ENCODE measurements at regions not wholly inside any gene's neighbourhood (a gene's known extent, or its start where the extent isn't known, plus 50 kb on each side); places are given as distances from the start of the nearest gene placed in this dataset.

DNA sequence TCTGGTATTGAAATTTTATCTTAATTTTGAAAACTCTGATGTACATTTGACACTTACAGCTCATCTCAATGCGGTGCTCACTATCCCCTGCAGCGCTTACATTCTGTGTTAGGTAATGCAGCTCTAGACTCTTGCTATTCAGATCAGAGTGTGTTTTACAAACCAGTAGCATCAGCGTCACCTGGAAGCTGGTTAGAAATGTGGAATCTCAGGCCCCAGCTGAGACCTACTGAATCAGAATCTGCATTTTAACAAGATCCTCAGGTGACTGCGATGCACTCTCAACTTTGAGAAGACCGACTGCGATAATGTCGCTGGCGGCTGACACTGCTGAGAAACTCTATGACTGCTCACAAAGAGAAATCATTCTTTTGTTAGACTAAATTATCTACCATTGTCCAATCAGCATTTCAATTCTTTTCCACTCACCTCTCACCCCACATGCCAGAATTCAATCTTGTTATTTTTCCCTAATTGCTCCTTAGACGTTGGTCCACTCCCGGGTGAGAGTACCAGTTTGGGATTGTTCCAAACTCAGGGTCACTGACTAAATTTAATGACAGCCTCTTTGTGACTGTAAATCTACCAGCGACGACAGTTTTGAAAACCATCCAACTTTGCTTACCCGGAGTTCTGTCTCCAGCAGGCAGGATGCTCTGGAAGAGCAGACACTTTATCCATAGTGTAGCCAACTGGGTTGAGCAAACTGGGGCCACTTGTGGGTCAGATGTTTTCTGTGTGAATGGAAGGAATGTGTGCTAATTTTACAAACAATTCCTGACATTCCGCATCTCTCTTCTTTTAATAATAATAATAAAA is 140.1 kb upstream of the BTBD3 start:
- Histone ChIP-seq H3K4me3 (ENCODE audit: low read length in 3 of 3) (no peak overlapping the region), H3K4me1 (ENCODE audit: control insufficient read depth in 3 of 3, insufficient read depth in 3 of 3, low read length in 3 of 3) (no peaks in the 10 kb centered on the region), H3K36me3 (ENCODE audit: control insufficient read depth in 3 of 3, insufficient read depth in 3 of 3, low read length in 3 of 3) (no peaks in the 10 kb centered on the region), H3K9ac (ENCODE audit: low read depth in 1 of 3, low read length in 3 of 3) (no peak overlapping the region), H3K27ac (ENCODE audit: low read depth, low read length) (no peak overlapping the region), H3K9me3 (ENCODE audit: control insufficient read depth in 3 of 3, low read length in 3 of 3) (no peaks in the 10 kb centered on the region), H3K27me3 (ENCODE audit: control insufficient read depth in 3 of 3, insufficient read depth in 3 of 3, low read length in 3 of 3) (no peaks in the 10 kb centered on the region)

- Histone ChIP-seq H3K9me3 (ENCODE audit: control insufficient read depth in 3 of 3, low read length in 3 of 3) (no peaks in the 10 kb centered on the region), H3K36me3 (ENCODE audit: control insufficient read depth in 3 of 3, insufficient read depth in 3 of 3, low read length in 3 of 3) (no peaks in the 10 kb centered on the region), H3K4me3 (ENCODE audit: low read length in 3 of 3) (no peak overlapping the region), H3K27ac (ENCODE audit: low read depth, low read length) (no peak overlapping the region), H3K9ac (ENCODE audit: low read depth in 1 of 3, low read length in 3 of 3) (no peak overlapping the region), H3K27me3 (ENCODE audit: control insufficient read depth in 3 of 3, insufficient read depth in 3 of 3, low read length in 3 of 3) (no peaks in the 10 kb centered on the region), H3K4me1 (ENCODE audit: control insufficient read depth in 3 of 3, insufficient read depth in 3 of 3, low read length in 3 of 3) (no peaks in the 10 kb centered on the region)
These were observed 139.5 kb upstream of the BTBD3 start for GRCh38 chr20:11778206-11778570.

DNA sequence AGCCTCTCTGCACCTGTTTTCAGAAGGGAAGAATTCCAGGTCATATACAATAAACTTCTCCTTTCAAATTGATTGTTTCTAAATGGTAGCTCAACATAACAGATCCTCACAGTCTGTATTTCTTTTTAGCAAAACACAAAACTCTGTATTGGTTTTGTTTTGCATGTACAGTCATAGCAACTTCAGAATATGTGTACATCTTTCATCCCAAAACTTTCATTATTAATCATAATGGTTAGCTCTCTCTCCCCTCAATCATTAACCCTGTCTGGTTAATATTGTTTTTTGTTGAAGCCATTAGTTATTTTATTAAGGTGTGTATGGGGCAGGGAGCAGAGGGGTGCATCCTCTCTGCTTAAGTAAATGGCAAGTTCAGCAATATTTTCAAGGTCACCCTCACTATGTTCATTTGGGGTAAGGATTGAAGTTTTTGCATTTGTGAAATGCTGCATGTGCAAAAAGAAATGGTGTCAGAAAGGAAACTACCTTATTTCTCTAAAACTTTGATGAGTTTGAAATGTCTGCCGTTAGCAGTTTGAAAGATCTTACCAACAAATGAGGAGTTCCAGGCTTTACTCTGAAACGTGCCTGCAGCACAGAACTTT is 136.8 kb upstream of the BTBD3 start:
- H3K9ac ChIP-seq (ENCODE audit: low read depth in 1 of 3, low read length in 3 of 3), result no peak overlapping the region
- H3K4me1 ChIP-seq (ENCODE audit: control insufficient read depth in 3 of 3, insufficient read depth in 3 of 3, low read length in 3 of 3), result no peaks in the 10 kb centered on the region
- H3K9me3 ChIP-seq (ENCODE audit: control insufficient read depth in 3 of 3, low read length in 3 of 3), result no peaks in the 10 kb centered on the region

GRCh38 chr20:11783102-11783850 is 134.4 kb upstream of the BTBD3 start:
- Histone ChIP-seq H3K27me3 (ENCODE audit: control insufficient read depth in 3 of 3, insufficient read depth in 3 of 3, low read length in 3 of 3) (no peaks in the 10 kb centered on the region), H3K4me3 (ENCODE audit: low read length in 3 of 3) (no peak overlapping the region), H3K4me1 (ENCODE audit: control insufficient read depth in 3 of 3, insufficient read depth in 3 of 3, low read length in 3 of 3) (no peaks in the 10 kb centered on the region), H3K9me3 (ENCODE audit: control insufficient read depth in 3 of 3, low read length in 3 of 3) (no peaks in the 10 kb centered on the region), H3K27ac (ENCODE audit: low read depth, low read length) (no peak overlapping the region), H3K36me3 (ENCODE audit: control insufficient read depth in 3 of 3, insufficient read depth in 3 of 3, low read length in 3 of 3) (no peaks in the 10 kb centered on the region), H3K9ac (ENCODE audit: low read depth in 1 of 3, low read length in 3 of 3) (no peak overlapping the region)

More for the DNA sequence above, 136.8 kb upstream of the BTBD3 start:
- H3K27ac ChIP-seq (ENCODE audit: low read depth, low read length), result no peak overlapping the region
- H3K4me3 ChIP-seq (ENCODE audit: low read length in 3 of 3), result no peak overlapping the region
- H3K27me3 ChIP-seq (ENCODE audit: control insufficient read depth in 3 of 3, insufficient read depth in 3 of 3, low read length in 3 of 3), result no peaks in the 10 kb centered on the region
- H3K36me3 ChIP-seq (ENCODE audit: control insufficient read depth in 3 of 3, insufficient read depth in 3 of 3, low read length in 3 of 3), result no peaks in the 10 kb centered on the region

DNA sequence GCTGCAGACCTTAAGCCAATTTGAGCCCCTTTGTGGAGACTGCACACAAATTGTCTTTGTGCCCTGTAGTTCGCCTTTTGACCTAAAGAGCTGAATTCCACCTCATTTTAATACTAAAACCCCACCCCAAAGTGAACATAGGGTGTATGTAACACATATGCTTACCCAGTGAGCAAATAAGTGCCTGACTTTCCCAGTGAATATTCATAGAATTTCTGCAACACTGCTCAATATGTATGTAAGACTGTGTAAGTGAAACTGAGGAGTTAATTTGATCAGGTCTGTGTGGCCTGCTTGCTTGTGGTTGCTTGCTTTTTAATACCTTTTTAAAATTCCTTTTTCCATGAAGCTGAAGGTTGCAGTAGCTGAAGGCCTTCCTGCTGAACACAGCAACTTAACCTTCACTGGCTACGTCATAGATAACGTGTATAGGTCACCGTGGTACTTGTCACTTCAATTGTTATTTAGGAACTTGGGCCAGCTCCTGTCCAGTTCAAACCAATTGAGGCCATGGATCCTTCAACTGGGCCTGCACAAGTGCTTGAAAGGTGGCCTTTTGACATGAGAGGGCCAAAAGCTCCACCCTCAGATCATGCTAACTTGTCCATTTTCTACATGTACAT is 131.7 kb upstream of the BTBD3 start:
- H3K4me1 ChIP-seq (ENCODE audit: control insufficient read depth in 3 of 3, insufficient read depth in 3 of 3, low read length in 3 of 3), result no peaks in the 10 kb centered on the region
- no peak overlapping the region for H3K27ac ChIP-seq (ENCODE audit: low read depth, low read length)
- no peak overlapping the region for H3K9ac ChIP-seq (ENCODE audit: low read depth in 1 of 3, low read length in 3 of 3)
- H3K4me3 ChIP-seq (ENCODE audit: low read length in 3 of 3), result no peak overlapping the region
- H3K36me3 ChIP-seq (ENCODE audit: control insufficient read depth in 3 of 3, insufficient read depth in 3 of 3, low read length in 3 of 3), result no peaks in the 10 kb centered on the region
- no peaks in the 10 kb centered on the region for H3K27me3 ChIP-seq (ENCODE audit: control insufficient read depth in 3 of 3, insufficient read depth in 3 of 3, low read length in 3 of 3)
- no peaks in the 10 kb centered on the region for H3K9me3 ChIP-seq (ENCODE audit: control insufficient read depth in 3 of 3, low read length in 3 of 3)

GRCh38 chr20:11790046-11790445 is 127.6 kb upstream of the BTBD3 start:
- no peak overlapping the region for H3K9ac ChIP-seq (ENCODE audit: low read depth in 1 of 3, low read length in 3 of 3)
- no peaks in the 10 kb centered on the region for H3K36me3 ChIP-seq (ENCODE audit: control insufficient read depth in 3 of 3, insufficient read depth in 3 of 3, low read length in 3 of 3)
- no peaks in the 10 kb centered on the region for H3K4me1 ChIP-seq (ENCODE audit: control insufficient read depth in 3 of 3, insufficient read depth in 3 of 3, low read length in 3 of 3)
- H3K27me3 ChIP-seq (ENCODE audit: control insufficient read depth in 3 of 3, insufficient read depth in 3 of 3, low read length in 3 of 3), result no peaks in the 10 kb centered on the region
- no peak overlapping the region for H3K4me3 ChIP-seq (ENCODE audit: low read length in 3 of 3)
- no peak overlapping the region for H3K27ac ChIP-seq (ENCODE audit: low read depth, low read length)
- no peaks in the 10 kb centered on the region for H3K9me3 ChIP-seq (ENCODE audit: control insufficient read depth in 3 of 3, low read length in 3 of 3)

GRCh38 chr20:11791316-11791715 is 126.4 kb upstream of the BTBD3 start:
- Histone ChIP-seq H3K27ac (ENCODE audit: low read depth, low read length) (no peak overlapping the region), H3K4me3 (ENCODE audit: low read length in 3 of 3) (no peak overlapping the region), H3K4me1 (ENCODE audit: control insufficient read depth in 3 of 3, insufficient read depth in 3 of 3, low read length in 3 of 3) (no peaks in the 10 kb centered on the region), H3K9ac (ENCODE audit: low read depth in 1 of 3, low read length in 3 of 3) (no peak overlapping the region), H3K27me3 (ENCODE audit: control insufficient read depth in 3 of 3, insufficient read depth in 3 of 3, low read length in 3 of 3) (no peaks in the 10 kb centered on the region), H3K36me3 (ENCODE audit: control insufficient read depth in 3 of 3, insufficient read depth in 3 of 3, low read length in 3 of 3) (no peaks in the 10 kb centered on the region), H3K9me3 (ENCODE audit: control insufficient read depth in 3 of 3, low read length in 3 of 3) (no peaks in the 10 kb centered on the region)

- Histone ChIP-seq H3K4me3 (ENCODE audit: low read length in 3 of 3) (no peak overlapping the region), H3K27ac (ENCODE audit: low read depth, low read length) (no peak overlapping the region), H3K9me3 (ENCODE audit: control insufficient read depth in 3 of 3, low read length in 3 of 3) (no peaks in the 10 kb centered on the region), H3K9ac (ENCODE audit: low read depth in 1 of 3, low read length in 3 of 3) (no peak overlapping the region), H3K36me3 (ENCODE audit: control insufficient read depth in 3 of 3, insufficient read depth in 3 of 3, low read length in 3 of 3) (no peaks in the 10 kb centered on the region), H3K27me3 (ENCODE audit: control insufficient read depth in 3 of 3, insufficient read depth in 3 of 3, low read length in 3 of 3) (no peaks in the 10 kb centered on the region), H3K4me1 (ENCODE audit: control insufficient read depth in 3 of 3, insufficient read depth in 3 of 3, low read length in 3 of 3) (no peaks in the 10 kb centered on the region)
These were observed 125.7 kb upstream of the BTBD3 start for GRCh38 chr20:11791835-11792567.

- Histone ChIP-seq H3K4me3 (ENCODE audit: low read length in 3 of 3) (no peak overlapping the region), H3K4me1 (ENCODE audit: control insufficient read depth in 3 of 3, insufficient read depth in 3 of 3, low read length in 3 of 3) (no peaks in the 10 kb centered on the region), H3K27ac (ENCODE audit: low read depth, low read length) (no peak overlapping the region), H3K36me3 (ENCODE audit: control insufficient read depth in 3 of 3, insufficient read depth in 3 of 3, low read length in 3 of 3) (no peaks in the 10 kb centered on the region), H3K9me3 (ENCODE audit: control insufficient read depth in 3 of 3, low read length in 3 of 3) (no peaks in the 10 kb centered on the region), H3K27me3 (ENCODE audit: control insufficient read depth in 3 of 3, insufficient read depth in 3 of 3, low read length in 3 of 3) (no peaks in the 10 kb centered on the region), H3K9ac (ENCODE audit: low read depth in 1 of 3, low read length in 3 of 3) (no peak overlapping the region)
These were observed 125.1 kb upstream of the BTBD3 start for GRCh38 chr20:11792568-11792953.

Data from skeletal muscle tissue (tissue), 3 donors.